ENCODE measurements at regions not wholly inside any gene's neighbourhood (a gene's known extent, or its start where the extent isn't known, plus 50 kb on each side); places are given as distances from the start of the nearest gene placed in this dataset.

DNA sequence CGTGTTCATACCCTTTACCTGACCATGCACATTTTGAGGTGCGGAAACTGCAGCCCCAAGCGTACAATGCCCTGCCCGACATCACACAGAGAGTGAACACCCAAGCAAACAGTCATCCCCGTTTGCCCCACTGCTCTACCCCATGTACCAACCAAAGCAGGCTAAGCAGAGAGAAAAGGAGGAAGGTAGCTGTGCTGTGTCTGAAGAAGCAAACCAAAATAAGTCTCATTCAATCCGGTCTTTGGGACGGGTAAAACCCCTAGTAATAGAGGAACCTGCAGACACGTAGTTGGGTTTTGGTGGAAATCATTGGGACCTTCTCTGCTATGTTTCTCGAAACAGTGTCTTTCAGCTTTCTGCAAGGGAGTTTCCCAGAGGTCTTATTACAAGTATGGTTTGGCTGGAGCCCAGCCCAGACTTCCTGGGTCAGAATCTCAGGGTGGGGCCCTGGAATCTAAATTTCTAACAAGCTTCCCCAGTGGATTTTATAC is 164.6 kb upstream of the HES1 start:
- peak; percentile 38 for DNase-seq

DNA sequence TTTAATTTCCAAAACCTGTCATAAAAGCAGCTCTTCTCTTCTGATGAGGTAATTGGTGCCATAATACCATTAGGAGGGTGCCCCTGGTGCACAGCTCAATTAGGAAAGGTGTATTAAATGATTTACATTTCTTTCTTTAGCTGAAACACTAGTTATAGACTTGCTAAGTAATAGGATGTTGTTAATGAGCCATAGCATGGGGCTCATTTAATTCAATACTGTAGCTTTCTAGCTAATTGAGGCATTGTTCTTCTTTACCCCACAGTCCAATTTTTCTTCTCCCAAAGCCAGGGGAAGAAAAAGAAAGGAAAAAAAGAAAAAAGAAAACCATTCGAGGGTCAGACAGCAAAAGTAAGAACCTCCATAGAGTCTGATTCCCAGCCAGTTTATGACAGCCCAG is 164.0 kb upstream of the HES1 start:
- no peak for DNase-seq

DNA sequence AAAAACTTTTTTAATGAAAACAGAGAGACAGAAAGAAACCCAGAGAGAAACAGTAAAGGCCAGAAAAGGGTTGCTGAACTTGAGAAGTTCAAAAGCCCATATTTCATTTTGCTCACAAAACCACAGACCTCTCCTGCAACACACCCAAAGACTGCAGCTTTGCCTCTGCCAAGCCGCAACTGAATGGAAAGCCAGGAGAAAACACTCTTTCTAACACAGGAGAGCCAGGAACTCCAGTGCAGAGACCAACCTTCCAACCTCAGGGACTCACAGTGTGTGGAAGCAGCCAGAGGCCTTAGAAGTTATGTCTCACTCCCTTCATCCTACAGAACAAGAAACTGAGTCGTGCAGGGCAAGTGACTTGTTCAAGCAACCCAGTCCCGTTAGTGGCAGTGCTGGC is 163.1 kb upstream of the HES1 start:
- DNase-seq = no peak

DNA sequence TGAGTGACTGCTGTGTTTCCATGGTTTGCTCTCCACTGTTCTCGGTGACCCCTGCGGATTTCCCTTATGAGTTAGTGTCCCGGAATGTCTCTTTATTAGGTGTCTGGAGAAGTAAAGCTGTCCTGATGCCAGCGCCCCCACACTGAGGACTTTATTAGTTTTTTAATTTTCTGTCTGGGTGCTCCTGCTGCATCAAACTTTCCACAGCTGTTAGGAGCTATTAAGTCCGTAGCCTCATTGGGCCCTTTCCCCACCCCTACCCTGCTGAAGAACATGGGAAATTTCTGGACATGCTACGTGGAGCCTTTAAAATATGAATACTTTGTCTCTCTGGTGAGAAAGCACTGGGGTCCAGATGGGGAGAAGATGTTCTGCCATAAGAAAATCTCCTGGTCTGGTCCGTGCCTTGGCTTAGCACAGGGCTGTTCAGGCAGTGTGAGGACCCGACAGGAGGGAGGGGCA is 161.7 kb upstream of the HES1 start:
- DNase-seq = no peak

DNA sequence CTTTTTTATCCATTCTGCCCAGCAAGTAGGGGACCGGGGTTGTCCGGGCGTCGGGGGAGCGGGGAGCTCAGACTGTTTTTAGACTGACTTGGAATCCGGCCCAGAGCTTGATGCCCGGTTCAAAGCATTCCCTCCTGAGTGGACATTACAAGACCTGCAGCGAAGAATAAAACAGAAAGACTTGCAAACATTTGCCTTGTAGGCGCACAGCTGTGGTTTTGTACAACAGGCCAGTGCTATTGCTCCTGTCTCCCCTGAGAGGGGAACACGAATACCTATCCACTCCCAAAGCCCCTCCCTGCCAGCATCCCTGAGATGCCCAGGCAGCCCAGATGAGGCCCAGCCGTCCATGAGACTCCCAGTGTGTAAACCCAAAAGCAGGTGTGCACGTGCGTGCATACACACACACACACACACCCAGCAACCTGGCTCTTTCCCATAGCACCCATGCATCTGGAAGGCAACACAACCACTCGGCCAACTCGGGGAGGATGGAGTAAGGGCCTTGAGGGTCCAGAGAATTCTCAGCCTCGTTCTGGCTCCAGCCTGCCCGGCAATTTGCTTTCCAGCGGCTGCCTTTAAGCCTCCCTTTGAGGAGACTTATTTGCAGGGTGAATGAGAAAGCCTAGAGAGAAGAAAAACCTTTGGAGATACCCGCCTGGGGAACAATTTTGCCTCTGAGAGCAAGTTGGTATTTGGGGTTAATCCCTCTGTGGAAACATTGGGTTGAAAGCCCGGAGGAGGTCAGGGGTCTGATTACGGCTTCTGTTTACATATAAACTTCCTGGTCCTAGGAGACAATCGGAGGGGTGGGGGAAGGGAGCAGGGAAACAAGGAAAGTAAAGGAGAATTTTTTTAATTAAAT is 161.0 kb upstream of the HES1 start:
- DNase-seq = no peak

DNA sequence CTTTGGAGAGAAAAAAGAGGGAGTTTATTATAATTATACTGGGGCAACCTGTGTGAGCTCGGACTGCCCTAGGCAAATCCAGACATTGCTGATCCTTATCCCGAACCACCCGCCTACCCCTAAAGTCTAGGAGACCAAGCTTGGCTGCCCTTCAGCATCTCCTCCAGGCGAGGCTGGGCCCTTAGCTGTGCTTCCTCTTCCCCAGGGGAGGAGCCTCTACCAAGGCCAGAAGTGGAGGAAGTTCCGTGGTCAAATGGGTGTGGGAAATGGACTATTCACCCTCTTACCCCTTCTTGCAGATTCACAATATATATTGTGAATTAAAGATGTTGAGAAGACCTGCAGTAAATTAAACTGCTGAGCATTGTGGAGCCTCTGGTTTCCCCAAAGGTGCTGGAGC is 158.3 kb upstream of the HES1 start:
- peak; percentile 2 for DNase-seq

DNA sequence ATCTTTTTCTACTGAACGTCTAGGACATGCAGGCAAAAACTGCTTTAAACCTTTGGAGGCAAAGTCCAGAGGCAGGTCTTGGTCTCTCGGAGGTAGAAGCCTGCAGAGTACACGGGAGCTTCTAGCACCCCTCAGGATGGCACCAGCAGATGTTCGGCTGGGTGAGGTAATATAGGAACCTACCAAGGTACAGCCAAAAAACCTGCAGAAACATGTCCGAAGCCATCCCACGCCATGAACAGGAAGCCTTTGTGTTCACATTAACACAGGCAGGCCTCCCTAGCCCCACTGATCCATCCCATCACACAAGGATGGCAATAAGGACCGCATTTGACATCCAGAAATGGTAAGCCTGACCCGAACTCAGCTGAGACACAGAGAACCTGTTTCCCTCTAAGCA is 157.9 kb upstream of the HES1 start:
- no peak for DNase-seq

DNA sequence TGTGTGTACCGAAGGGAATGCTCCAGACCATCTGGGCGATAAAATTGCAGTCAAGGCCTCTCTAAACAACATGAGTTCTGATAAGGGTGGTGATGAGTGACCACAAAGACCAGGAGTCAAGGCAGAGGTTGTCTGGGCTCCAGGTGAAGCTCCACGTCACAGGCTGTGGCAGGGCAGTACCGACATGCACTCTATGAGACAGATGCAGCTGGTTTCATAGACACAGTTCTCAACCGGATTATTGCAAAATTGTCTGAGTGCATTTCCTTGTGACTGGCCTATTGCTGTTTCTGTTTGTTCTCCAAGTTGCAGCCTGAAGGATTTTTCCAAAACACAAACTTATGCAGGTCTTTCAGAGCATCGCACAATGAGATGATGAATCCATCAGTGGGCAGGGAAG is 157.5 kb upstream of the HES1 start:
- no peak for DNase-seq

DNA sequence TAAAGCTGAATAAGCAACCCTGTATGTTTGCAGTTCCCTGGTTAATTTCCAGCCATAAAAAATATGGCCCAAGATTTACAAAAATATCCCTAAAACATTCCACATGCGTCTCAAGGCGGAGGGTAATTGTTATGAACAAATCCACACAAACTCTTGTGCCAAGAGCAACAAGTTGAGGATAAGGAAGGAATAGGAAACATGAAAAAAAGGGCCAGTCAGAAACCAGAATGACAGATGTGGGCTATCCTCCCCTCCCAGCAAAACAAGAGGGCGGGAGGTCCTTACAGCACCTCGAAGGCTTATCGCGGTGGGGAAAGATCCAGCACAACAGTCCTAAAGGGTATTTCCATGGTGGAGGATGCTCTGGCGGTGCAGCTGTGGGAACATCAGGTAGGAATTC is 155.6 kb upstream of the HES1 start:
- DNase-seq = no peak

DNA sequence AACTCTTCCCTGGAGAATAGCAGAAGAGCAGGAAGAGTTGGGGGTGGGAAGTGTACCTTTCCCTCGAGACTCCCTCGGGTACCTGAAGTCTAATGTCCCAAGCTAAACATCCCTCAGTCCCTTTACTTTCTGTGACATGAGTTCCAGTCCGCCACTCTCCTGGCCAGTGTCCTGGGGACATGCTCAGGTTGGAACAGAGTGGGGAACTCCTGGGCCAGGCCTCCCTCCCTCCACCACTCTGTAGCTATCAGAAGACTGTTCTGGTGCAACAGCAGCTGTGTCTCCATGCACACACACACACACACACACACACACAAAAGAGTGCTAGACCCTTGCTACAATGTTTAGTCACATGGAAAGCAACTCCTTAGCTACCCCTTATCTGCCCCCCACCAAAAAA is 155.0 kb upstream of the HES1 start:
- DNase-seq = no peak

DNA sequence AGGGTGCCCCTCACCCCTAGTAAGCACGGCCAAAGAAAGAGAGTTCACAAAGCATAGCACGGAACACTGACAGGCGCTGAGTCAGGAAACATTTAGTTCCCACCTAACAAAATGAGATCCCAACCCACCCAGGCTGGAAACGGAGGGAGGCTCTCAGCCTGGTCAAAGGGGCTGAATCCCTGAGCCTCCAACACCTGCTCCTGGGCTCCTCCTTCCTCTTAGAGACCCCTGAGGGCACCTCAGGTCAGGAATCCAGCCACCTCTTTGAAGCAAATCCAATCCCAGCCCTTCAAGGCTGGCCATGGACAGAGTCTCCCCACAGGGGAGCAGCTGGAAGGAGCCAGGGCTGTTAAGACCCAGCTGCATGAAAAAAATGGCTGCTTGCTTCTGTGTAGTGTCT is 154.4 kb upstream of the HES1 start:
- no peak for DNase-seq

DNA sequence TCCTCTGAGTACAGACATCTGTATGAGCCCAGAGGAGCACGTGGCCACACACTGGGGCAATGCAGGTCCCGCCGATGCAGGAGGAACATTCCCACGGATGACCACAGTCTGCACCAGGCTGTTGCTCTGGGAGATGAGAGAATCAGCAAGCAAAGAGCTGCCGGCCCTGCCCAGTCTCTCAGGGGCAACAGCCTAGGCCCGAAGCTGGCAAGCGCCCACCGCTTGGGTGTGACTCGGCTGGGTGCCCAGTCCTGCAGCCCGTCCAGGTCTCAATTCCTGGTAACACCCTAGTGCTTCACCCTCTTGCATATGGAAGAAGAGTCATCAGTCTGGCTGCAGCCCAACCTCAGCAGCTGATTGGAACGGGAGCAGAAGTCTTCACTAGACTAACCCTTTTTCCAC is 153.7 kb upstream of the HES1 start:
- no peak for DNase-seq

DNA sequence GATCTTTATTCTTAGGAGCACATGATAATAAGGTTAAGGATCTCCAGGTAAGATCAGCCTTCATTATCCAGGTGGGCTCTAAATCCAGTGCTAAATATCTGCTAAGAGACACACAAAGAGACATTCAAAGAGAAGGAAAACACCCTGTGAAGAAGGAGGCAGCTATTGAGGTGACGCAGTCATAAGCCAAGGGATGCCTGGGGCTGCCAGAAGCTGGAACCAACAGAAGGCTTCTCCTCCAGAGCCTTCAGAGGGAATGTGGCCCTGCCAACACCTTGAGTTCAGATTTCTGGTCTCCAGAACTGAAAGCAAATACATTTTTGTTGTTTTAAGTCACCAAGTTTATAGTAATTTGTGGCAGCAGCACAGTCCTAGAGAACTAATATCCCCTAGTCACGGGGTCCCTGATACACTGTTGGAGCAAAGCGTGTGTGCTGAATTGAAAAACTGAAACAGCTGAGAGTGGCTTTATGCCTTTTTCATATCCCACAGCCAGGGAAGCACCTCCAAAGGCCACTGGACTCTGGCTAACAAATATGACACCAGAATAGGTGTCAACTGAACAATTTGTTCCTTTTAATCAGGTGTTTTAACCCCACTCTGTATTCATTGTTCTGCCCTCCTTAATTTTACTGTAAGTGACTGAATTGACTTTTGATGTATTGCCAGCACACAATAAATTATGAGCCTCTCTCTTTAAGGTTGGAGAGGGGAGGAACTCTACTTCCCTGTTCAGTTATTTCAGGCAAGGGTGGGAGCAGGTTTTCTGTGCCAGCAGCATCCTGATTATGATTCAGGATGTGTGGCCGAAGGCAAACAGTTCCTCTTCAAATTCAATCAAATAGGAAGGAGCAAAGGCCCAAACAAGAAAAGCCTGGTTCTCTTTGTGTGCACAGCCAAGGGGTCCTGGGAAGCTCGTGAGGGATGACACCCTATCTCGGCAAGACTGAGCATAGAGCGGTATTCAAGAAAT is 151.8 kb upstream of the HES1 start:
- no peak for DNase-seq

DNA sequence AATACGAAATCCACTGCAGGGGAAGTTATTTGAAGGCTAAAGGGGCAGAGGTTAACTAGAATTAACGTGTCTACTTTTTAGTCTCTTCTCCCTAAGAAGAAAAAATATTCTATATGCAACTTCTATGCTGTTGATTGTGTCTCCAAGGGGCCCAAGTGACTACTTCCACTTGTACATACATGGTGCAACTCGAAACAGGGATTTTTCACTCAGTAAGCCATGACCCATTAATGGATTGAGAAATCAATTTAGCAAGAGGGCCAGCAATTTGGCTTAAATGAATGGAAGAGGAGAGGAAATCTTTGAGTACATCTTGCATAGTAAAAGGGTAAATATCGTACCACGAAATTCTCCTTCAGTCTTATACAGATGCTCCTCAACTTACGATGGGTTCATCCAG is 151.1 kb upstream of the HES1 start:
- no peak for DNase-seq

DNA sequence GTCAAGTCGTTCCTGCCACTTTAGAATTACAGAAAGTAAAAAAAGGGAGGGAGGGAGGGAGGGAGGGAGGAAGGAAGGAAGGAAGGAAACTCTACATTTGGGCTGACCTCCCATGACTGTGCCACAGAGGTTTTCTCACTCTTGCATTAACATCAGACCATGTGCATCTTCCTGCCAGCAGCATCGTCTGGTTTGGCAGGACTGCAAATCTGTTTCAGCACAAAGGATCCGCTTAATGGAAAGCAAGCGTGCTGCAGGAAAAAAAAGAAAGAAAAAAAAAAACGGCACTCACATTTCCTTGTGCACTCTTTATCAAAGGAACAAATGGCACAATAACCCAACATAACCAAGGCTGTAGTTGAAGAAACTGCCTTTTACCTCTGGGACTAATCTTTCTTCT is 148.8 kb upstream of the HES1 start:
- no peak for DNase-seq

DNA sequence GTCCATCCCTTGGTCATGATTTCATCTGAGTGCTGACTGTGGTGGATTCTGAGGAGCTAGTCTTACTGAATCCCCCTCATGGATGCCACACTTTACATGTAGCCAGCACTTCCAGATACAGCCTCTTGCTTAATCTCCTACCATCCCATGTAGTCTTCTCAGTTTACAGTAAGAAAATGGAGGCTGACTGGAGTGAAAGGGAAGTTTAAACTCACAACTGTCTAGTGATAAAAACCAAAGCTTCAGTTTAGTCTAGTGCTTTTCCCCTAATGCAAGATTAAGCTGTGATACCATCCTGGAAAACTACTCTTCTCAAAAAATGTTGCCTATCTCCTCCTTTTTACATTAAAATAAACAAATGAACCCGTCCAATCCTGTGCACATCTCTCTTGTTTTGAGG is 146.8 kb upstream of the HES1 start:
- DNase-seq = no peak

DNA sequence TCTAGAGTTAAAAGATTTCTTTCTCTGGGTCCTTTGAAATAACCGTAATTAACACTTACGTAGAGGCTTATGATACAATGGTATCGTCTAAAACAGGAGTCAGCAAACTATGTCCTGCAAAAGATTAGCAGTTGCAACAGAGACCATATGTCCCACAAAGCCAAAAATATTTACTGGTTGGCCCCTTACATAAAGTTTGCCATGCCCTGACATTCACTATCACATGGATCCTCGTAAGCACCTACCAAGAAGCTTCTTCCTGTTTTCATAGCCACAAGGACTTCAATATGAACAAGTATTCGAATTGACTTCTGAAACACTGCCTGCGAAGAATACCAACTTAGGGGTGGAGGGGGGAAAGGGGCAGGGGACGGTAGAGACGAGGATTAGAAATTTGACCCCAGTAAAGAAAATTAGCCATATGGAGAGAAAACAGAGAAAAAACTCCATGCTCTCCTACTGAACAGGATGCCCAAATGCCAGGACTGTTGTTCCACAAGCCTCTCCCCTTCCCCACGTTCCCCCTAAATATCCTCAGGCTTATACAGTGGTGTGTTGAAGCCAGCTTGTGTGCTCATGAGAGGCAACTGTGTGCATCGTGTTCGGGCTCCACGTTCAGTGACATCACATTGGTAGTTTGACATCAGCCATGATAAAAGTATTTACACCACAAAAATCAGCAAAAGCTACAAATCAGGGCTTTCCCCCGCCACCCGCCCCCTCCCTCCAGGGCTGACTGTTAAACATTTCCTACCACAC is 144.1 kb upstream of the HES1 start:
- DNase-seq = no peak

DNA sequence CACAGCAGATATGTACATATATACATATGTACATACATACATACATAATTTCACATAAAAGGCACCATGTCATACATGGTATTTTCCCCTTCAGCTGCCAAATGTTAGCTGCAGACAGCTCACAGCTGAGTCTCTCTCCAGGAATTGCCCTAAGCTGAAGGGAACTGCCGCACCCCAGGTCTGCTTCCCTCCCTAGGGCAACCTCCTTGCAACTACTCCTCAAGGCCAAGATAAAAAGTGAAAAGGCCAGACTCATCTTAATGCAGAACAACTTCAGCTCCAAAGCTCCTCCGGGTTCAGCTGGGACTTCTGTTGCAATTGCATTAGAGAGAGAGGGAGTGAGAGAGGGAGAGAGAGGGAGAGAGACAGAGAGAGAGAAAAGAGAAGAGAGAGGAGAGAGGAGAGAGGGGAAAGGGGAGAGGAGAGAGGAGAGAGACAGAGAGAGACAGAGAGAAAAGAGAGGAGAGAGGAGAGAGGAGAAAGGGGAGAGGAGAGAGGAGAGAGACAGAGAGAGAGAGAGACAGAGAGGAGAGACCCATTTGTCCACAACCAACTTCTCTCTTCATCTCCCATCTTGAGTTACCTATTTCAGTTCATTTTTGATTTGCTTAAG is 143.4 kb upstream of the HES1 start:
- DNase-seq = no peak

DNA sequence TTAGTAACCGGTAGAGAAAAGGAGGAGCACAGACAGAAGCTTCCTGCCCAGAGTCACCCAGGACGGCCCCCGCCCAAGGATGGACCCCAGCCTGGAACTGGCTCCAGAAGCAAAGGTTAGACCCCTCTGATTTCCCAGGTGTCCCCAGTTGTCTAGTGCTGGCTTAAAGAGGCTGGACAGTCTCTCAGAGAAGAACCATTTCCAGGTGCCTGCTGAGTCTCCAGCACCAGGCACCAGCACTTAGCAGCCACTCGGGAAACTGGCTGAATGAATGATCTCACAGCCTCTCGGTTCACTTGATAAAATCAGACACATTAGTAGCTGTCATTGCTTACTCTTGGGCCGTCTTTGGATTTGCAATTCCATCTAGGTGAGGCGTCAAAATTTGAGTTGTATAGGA is 139.7 kb upstream of the HES1 start:
- DNase-seq = no peak

DNA sequence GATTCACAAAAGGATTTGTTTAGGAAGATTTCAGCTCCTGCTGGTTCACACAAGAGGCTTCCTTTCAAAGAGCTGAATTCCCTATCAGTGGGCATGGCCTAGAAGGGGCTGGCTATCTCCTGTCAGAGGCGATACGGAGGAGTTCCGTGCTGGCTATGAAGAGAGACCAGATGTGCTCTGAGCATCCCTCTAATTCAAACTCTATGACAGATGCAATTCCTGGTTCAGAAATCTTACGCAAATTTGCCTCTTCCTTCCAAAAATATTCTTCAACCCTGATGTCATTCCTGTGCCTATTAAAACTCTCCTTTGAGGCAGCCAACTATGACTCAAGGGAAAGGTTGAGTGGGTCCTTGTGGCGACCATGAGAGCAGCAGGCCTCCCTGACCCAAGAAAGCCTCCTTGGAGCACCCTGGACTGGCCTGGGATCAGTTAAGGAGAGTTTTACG is 139.3 kb upstream of the HES1 start:
- no peak for DNase-seq

DNA sequence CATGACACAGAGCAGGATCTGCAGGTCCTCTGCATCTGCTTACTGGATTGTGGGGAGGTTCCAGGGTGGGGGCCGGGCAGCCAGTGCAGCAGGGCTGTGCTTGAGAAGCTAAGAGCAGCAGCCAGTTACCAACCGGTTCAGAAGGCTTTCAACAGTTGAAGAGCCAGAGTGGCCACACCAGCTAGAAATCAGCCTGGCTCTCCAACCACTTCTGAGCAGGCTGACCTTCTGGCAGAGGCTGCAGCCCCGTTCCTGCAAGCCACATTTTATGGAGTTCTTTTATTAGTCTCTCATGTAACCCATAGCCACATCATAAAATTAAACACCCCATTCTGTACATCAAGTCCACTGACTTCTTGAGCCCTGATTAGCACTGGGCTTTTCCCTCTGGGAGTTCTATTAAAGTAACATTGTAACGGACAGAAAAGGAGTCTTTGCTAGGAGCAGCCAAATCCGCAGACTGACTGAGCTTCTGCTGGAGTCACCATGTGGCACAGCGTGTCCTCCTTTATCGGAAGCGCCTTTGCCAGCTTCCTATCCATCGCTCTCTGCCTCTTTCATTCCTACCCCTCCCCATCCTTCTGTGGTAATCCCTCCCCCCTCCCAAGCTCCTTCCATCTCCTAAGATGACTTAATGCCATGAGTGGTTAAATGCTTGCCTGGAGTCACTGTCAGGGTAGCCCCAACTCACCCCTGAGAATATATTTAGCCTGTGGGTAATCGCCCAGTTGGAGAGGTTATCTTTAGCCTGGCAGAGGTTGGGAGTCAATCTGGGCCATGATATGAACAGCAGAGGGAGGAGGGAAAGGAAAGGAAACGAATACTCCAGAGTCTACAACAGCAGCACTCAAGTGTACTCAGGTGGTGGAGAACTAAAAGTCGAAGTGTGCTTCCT is 138.5 kb upstream of the HES1 start:
- no peak for DNase-seq

DNA sequence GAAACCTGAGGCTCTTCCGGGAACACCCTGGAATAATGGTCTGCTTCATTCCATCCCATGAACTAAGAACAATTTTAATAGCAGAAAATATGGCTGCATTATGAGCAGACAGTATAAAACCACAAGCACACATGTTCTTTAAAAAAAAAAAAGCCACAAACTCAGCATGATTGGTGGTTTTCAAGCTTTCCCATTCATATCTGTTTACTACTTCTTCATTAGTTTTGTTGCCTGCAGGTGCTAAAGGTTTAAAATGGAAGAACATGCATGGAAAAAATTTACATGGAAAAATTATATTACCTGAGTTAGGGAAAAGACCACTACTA is 137.9 kb upstream of the HES1 start:
- no peak for DNase-seq

Measured in CD4-positive, alpha-beta T cell treated with Interferon gamma for 1 hour (primary cell).